Chondrocyte (in vitro differentiated cells): ENCODE measurements at regions not wholly inside any gene's neighbourhood (a gene's known extent, or its start where the extent isn't known, plus 50 kb on each side); places are given as distances from the start of the nearest gene placed in this dataset.

Experiments
- DNase-seq: peaks from one replicate; pipeline ENCODE4 v3.0.0; 2021; ENCODE audit warnings: mixed read lengths, low spot score
- H3K27ac Mint-ChIP-seq: one replicate; pipeline ENCODE4 v1.8.0; 2021; ENCODE audit warnings: mild to moderate bottlenecking, moderate library complexity, mixed read lengths; ENCODE audit not compliant: unreplicated experiment
- H3K27me3 Mint-ChIP-seq: 2 replicates; pipeline ENCODE4 v1.8.0; 2021; ENCODE audit warnings: low read depth, mixed read lengths
- H3K36me3 Mint-ChIP-seq: 2 replicates; pipeline ENCODE4 v1.8.0; 2021; ENCODE audit warnings: low read depth, mixed read lengths
- H3K4me1 Mint-ChIP-seq: 2 replicates; pipeline ENCODE4 v1.8.0; 2021; ENCODE audit warnings: low read depth, mild to moderate bottlenecking, mixed read lengths
- H3K4me3 Mint-ChIP-seq: one replicate; pipeline ENCODE4 v1.8.0; 2021; ENCODE audit warnings: mild to moderate bottlenecking, moderate library complexity, mixed read lengths; ENCODE audit not compliant: unreplicated experiment
- H3K9me3 Mint-ChIP-seq: 2 replicates; pipeline ENCODE4 v1.8.0; 2021; ENCODE audit warnings: low read depth, mixed read lengths
- CTCF ChIP-seq: fragments of 200-600 bp; sonication (generic); IDR thresholded peaks from 2 replicates; pipeline ENCODE4 v1.5.0; 2021; ENCODE audit warnings: antibody characterized with exemption, mild to moderate bottlenecking, moderate library complexity

GRCh38 chr22:26974914-26975803 is 317.8 kb downstream of the MIAT start:
- H3K27me3 Mint-ChIP-seq, result no peaks in the 10 kb centered on the region
- H3K4me1 Mint-ChIP-seq, result no peaks in the 10 kb centered on the region
- H3K9me3 Mint-ChIP-seq, result peaks cover 2% of the 10 kb centered on the region
- TF ChIP-seq CTCF, result no peak
- H3K36me3 Mint-ChIP-seq, result no peaks in the 10 kb centered on the region
- no peak for DNase-seq
- H3K4me3 Mint-ChIP-seq, result no peak overlapping the region
- H3K27ac Mint-ChIP-seq, result no peak overlapping the region

- TF ChIP-seq CTCF, result no peak
- H3K27me3 Mint-ChIP-seq, result peaks cover 4% of the 10 kb centered on the region
- DNase-seq, result no peak
- no peaks in the 10 kb centered on the region for H3K36me3 Mint-ChIP-seq
- H3K27ac Mint-ChIP-seq, result no peak overlapping the region
- no peak overlapping the region for H3K4me3 Mint-ChIP-seq
- H3K4me1 Mint-ChIP-seq, result no peaks in the 10 kb centered on the region
- peaks cover 2% of the 10 kb centered on the region for H3K9me3 Mint-ChIP-seq
Measured at GRCh38 chr22:26975865-26976264, 318.5 kb downstream of the MIAT start.

- no peak overlapping the region for H3K27ac Mint-ChIP-seq
- no peak for TF ChIP-seq CTCF
- H3K9me3 Mint-ChIP-seq, result peaks cover 2% of the 10 kb centered on the region
- peaks cover 7% of the 10 kb centered on the region for H3K4me1 Mint-ChIP-seq
- peaks cover 5% of the 10 kb centered on the region for H3K27me3 Mint-ChIP-seq
- H3K4me3 Mint-ChIP-seq, result no peak overlapping the region
- no peak for DNase-seq
- H3K36me3 Mint-ChIP-seq, result no peaks in the 10 kb centered on the region
Measured at GRCh38 chr22:26977741-26978376, 320.5 kb downstream of the MIAT start.

- TF ChIP-seq CTCF, result no peak
- Mint-ChIP-seq H3K4me3 (no peak overlapping the region), H3K36me3 (no peaks in the 10 kb centered on the region), H3K27ac (no peak overlapping the region), H3K27me3 (peaks cover 7% of the 10 kb centered on the region), H3K4me1 (peaks cover 7% of the 10 kb centered on the region), H3K9me3 (peaks cover 2% of the 10 kb centered on the region)
- no peak for DNase-seq
Measured at GRCh38 chr22:26979294-26979693, 321.9 kb downstream of the MIAT start.

- Mint-ChIP-seq H3K4me1 (peaks cover 7% of the 10 kb centered on the region), H3K27me3 (peaks cover 7% of the 10 kb centered on the region), H3K36me3 (no peaks in the 10 kb centered on the region), H3K4me3 (no peak overlapping the region), H3K27ac (no peak overlapping the region), H3K9me3 (peaks cover 2% of the 10 kb centered on the region)
- no peak for TF ChIP-seq CTCF
- no peak for DNase-seq
Measured at GRCh38 chr22:26981111-26981510, 323.7 kb downstream of the MIAT start.
